ENCODE measurements at regions not wholly inside any gene's neighbourhood (a gene's known extent, or its start where the extent isn't known, plus 50 kb on each side); places are given as distances from the start of the nearest gene placed in this dataset.

DNA sequence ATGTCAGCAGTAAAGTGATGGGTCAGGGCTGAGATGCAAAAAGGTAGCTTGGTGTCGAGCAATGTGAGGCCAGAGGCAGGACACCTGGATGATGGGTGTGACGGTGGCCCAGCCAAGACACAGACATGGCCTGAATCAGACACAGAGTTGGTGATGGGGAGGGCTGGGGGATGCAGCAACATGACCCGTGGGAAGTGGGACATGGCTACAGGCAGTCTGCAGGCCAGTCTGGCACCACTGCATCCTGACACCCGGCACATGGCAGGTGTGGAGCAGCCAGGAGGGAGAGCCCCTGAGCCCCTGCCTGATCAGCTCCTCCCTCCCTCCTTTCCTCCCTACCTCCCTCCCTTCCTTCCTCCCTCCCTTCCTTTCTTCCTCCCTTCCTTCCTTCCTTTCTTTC, 114.8 kb upstream of the WDR11 start:
- DNase-seq (ENCODE audit: low spot score): no peak
- TF ChIP-seq, protein P1, sequence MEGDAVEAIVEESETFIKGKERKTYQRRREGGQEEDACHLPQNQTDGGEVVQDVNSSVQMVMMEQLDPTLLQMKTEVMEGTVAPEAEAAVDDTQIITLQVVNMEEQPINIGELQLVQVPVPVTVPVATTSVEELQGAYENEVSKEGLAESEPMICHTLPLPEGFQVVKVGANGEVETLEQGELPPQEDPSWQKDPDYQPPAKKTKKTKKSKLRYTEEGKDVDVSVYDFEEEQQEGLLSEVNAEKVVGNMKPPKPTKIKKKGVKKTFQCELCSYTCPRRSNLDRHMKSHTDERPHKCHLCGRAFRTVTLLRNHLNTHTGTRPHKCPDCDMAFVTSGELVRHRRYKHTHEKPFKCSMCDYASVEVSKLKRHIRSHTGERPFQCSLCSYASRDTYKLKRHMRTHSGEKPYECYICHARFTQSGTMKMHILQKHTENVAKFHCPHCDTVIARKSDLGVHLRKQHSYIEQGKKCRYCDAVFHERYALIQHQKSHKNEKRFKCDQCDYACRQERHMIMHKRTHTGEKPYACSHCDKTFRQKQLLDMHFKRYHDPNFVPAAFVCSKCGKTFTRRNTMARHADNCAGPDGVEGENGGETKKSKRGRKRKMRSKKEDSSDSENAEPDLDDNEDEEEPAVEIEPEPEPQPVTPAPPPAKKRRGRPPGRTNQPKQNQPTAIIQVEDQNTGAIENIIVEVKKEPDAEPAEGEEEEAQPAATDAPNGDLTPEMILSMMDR (IDR thresholded peaks at IDR 0.05; ENCODE audit: extremely low read depth, missing control alignments): no peak

DNA sequence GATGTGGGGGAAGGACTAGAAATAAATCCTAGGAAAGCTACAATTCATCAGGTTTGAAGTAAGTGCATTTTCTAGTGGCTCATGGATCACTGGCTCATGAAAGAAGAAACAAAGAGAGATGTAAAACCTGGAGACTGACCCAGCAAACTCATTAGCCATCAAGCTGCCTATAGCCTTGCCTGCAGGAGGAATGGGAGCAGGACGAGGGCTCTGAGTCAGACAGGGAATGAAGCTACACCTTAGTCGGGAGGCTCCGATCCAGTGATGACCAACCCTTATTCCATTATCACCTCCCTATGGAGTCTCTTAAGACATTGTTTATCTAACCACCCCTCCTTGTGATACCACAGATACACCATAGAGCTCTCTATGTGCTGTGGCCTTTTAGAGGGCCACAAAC, 112.5 kb upstream of the WDR11 start:
- TF ChIP-seq, protein P1 (IDR thresholded peaks at IDR 0.05; ENCODE audit: extremely low read depth, missing control alignments): no peak
- DNase-seq (ENCODE audit: low spot score): no peak

DNA sequence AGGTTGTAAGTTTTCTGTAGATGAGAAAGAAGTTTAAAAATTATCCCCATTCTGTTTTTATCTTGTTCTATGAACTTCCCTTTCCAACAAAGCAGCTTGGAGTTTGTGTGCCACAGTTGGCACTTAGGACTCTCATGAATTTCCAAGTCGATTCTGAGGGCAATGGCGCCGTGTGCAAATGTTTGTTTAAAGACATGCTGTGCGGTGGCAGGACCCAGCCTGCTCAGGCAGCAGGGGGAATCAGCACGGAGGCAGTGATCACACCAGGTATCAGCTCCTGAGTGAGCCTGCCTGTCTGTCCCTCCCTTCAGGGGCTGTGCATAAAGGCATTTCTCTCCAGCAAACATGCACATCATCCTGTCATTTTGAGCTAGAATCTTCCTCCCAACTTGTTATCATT, 109.8 kb upstream of the WDR11 start:
- DNase-seq (ENCODE audit: low spot score): no peak
- TF ChIP-seq, protein P1 (IDR thresholded peaks at IDR 0.05; ENCODE audit: extremely low read depth, missing control alignments): no peak

DNA sequence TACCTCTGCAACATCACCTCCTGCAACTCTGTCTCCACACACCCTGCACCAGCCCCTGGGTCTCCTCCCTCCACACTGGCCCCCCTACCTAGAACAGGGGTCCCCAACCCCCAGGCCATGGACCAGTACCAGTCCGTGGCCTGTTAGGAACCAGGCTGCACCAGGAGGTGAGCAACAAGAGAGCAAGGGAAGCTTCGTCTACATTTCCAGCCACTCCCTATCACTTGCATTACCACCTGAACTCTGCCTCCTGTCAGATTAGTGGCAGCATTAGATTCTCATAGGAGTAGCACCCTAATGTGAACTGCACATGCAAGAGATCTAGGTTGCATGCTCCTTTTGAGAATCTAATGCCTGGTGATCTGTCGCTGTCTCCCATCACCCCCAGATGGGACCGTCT, 108.8 kb upstream of the WDR11 start:
- DNase-seq (ENCODE audit: low spot score): no peak
- TF ChIP-seq, protein P1 (IDR thresholded peaks at IDR 0.05; ENCODE audit: extremely low read depth, missing control alignments): no peak

DNA sequence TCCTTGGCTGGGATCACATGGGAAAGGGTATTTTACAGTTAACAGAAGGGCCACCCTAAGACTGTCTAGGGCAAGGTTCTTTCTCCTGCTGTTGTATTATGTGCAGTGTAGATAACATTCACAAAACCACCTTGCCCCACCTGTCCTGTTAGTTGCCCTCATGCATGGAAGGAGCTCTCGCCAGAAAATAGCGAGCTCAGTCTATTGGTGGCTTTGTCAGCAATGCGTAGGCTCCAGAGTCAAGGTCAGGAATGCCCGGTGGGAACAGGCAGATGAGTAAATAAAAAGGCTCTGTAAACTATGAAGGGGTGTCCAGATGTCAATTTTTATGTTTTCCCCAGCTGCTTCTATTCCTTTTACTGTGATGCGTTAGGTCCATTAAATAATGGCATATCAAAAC, 107.1 kb upstream of the WDR11 start:
- no peak for DNase-seq (ENCODE audit: low spot score)

DNA sequence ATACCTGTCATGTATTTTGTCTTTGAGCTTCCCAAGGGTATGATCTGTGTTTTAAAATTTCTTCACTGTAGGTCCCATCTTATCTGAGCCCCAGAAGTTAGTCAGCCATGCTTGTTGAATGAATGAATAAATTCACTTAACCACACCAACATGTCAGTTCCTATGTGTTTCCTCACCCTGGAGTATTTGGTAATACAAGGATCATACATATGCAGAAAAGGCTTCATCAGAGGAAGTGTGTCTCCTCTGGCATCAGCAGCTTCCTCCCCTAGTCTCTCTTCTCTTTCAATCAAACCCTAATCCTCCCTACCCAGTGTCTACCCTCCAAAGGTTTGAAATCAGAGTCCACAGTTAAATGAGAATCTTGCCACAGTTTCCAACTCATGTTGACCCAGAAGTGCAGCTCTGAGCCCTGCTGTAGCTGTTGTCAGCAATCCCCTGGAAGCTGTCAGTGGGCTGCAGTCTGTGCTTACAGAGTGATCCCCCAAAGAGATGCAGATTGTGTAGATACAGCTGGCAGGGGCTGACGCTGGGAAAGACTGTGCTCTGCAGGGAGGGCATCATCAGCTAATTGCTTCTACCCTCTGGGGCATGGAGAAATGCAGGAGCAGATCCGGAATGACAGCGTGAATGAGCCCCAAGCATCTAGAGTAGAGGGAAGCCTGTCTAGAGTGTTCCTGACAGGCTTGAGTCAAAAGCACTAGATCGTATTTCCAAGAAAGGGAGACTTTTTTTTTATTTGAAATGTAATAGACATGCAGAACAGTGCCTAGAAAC, 105.0 kb upstream of the WDR11 start:
- TF ChIP-seq, protein P1 (IDR thresholded peaks at IDR 0.05; ENCODE audit: extremely low read depth, missing control alignments): no peak
- DNase-seq (ENCODE audit: low spot score): no peak

More for the DNA sequence above, 107.1 kb upstream of the WDR11 start:
- TF ChIP-seq, protein P1 (IDR thresholded peaks at IDR 0.05; ENCODE audit: extremely low read depth, missing control alignments): no peak

DNA sequence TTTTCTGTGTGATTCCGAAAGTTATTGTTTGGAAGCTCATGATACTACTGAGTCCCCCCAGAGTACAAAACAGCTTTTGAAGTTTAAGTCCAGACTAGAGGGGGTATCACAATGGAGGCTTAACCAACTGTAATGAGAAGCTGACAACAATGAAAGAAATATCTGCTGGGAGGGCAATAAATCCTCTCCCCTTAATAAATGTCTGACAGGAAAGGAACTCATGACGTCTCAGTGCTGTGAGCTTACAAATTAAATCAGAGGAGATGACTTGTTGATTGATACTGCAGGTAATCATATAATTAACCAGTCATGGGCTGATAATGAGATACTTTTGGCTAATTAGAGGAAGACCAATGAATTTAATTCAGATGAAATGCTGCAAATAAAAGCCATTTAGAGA, 102.6 kb upstream of the WDR11 start:
- DNase-seq (ENCODE audit: low spot score): no peak
- TF ChIP-seq, protein P1 (IDR thresholded peaks at IDR 0.05; ENCODE audit: extremely low read depth, missing control alignments): no peak
